ENCODE measurements at regions not wholly inside any gene's neighbourhood (a gene's known extent, or its start where the extent isn't known, plus 50 kb on each side); places are given as distances from the start of the nearest gene placed in this dataset.

- no peak overlapping the region for H3K4me3 ChIP-seq (ENCODE audit: low read length)
- no peak for TF ChIP-seq CTCF (IDR thresholded peaks at IDR 0.05; ENCODE audit: insufficient read depth, low read depth, low read length, missing control alignments)
- no peak for DNase-seq (ENCODE audit: low read depth)
Measured at GRCh38 chr7:52021343-52021742, 704.7 kb upstream of the COBL start.

- no peak for TF ChIP-seq CTCF (IDR thresholded peaks at IDR 0.05; ENCODE audit: insufficient read depth, low read depth, low read length, missing control alignments)
- no peak overlapping the region for H3K4me3 ChIP-seq (ENCODE audit: low read length)
Measured at GRCh38 chr7:52018680-52019054, 702.1 kb upstream of the COBL start.

GRCh38 chr7:52017802-52018679 lies 701.4 kb upstream of the COBL start:
- no peak for TF ChIP-seq CTCF (IDR thresholded peaks at IDR 0.05; ENCODE audit: insufficient read depth, low read depth, low read length, missing control alignments)
- no peak for DNase-seq (ENCODE audit: low read depth)
- no peak overlapping the region for H3K4me3 ChIP-seq (ENCODE audit: low read length)

More at GRCh38 chr7:52018680-52019054, 702.1 kb upstream of the COBL start:
- DNase-seq (ENCODE audit: low read depth): no peak

GRCh38 chr7:52009181-52009580 lies 692.6 kb upstream of the COBL start:
- no peak for DNase-seq (ENCODE audit: low read depth)
- TF ChIP-seq CTCF (IDR thresholded peaks at IDR 0.05; ENCODE audit: insufficient read depth, low read depth, low read length, missing control alignments): no peak
- H3K4me3 ChIP-seq (ENCODE audit: low read length): no peak overlapping the region

- no peak for DNase-seq (ENCODE audit: low read depth)
- TF ChIP-seq CTCF (IDR thresholded peaks at IDR 0.05; ENCODE audit: insufficient read depth, low read depth, low read length, missing control alignments): no peak
- H3K4me3 ChIP-seq (ENCODE audit: low read length): no peak overlapping the region
Measured at GRCh38 chr7:52006674-52007073, 690.1 kb upstream of the COBL start.

- H3K4me3 ChIP-seq (ENCODE audit: low read length): no peak overlapping the region
- DNase-seq (ENCODE audit: low read depth): no peak
- no peak for TF ChIP-seq CTCF (IDR thresholded peaks at IDR 0.05; ENCODE audit: insufficient read depth, low read depth, low read length, missing control alignments)
Measured at GRCh38 chr7:52005613-52006012, 689.0 kb upstream of the COBL start.

All from epithelial cell of esophagus (primary cell).